GM10266 (cell line): ENCODE measurements at regions not wholly inside any gene's neighbourhood (a gene's known extent, or its start where the extent isn't known, plus 50 kb on each side); places are given as distances from the start of the nearest gene placed in this dataset.
"Not testable (repeated sequence)": the region's sequence is repeated elsewhere in the genome, so short reads cannot be mapped to it uniquely, and the experiment has no call there.

Experiments used
- DNase-seq: peaks from one replicate; pipeline ENCODE4 v3.0.0; 2012; ENCODE audit errors: extremely low spot score
- TF ChIP-seq, protein P1 (sequence below): IDR thresholded peaks from 2 replicates; pipeline ENCODE4 v1.5.1; 2012; ENCODE audit warnings: mild to moderate bottlenecking, low read depth; ENCODE audit not compliant: control insufficient read depth, insufficient read depth; ENCODE audit errors: missing control alignments

- no peak for DNase-seq
- TF ChIP-seq, protein P1, sequence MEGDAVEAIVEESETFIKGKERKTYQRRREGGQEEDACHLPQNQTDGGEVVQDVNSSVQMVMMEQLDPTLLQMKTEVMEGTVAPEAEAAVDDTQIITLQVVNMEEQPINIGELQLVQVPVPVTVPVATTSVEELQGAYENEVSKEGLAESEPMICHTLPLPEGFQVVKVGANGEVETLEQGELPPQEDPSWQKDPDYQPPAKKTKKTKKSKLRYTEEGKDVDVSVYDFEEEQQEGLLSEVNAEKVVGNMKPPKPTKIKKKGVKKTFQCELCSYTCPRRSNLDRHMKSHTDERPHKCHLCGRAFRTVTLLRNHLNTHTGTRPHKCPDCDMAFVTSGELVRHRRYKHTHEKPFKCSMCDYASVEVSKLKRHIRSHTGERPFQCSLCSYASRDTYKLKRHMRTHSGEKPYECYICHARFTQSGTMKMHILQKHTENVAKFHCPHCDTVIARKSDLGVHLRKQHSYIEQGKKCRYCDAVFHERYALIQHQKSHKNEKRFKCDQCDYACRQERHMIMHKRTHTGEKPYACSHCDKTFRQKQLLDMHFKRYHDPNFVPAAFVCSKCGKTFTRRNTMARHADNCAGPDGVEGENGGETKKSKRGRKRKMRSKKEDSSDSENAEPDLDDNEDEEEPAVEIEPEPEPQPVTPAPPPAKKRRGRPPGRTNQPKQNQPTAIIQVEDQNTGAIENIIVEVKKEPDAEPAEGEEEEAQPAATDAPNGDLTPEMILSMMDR = no peak
Measured at GRCh38 chr4:137901114-137901513, 341.0 kb downstream of the SLC7A11 start.

DNA sequence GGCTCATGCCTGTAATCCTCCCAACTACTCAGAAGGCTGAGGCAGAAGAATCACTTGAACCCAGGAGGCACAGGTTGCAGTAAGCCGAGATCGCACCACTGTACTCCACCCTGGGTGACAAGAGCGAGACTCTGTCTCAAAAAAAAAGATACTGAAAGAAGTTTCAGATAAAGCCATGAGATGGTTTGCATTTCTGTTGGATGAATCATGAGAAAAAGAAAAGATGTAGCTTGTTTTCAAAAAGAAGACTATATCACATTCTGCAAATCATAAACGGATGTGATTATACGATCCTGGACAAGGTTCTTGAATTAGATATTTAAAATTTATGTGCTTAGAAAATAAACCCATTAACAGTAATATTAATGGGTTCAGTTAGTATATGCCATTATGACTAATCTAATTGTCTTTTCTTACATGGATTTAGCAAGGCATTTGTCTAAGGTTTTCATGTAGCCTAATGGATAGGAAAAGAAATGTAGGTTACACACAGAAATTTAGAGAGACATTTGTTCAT is 345.9 kb downstream of the SLC7A11 start:
- TF ChIP-seq, protein P1 = no peak
- no peak for DNase-seq

DNA sequence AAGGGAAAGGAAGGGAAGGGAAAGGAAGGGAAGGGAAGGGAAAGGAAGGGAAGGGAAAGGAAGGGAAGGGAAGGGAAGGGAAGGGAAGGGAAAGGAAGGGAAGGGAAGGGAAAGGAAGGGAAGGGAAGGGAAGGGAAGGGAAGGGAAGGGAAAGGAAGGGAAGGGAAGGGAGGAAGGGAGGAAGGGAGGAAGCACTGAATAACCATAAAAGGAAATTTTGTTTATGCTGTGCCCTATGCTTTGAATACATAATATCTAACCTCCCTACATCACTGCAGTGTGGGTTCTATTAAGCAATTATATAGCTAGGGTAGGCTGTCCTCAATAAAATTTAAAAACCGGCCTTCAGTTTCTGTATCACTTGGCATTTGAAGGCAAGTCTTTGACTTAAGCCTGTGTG is 346.6 kb downstream of the SLC7A11 start:
- DNase-seq = not testable (repeated sequence)

DNA sequence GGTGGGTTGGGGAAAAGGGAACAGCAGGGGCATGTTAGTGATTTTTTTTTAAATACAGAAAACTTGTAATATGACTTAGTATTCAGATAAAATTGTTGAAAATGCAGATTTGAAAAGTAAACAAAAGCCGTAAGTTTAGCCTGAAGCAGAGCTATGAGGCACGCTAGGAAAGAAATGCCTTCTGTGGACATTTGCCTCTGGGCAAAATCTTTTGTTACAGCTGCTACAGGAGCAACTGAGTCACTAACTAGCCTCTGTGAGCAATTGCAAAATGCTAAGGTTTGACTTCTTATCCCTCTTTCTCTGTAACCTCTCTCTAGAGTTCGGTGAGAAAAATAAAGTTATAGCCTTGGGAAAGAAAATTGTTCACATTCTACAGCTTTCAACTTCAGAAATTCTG is 350.0 kb downstream of the SLC7A11 start:
- TF ChIP-seq, protein P1 = no peak
- no peak for DNase-seq

GRCh38 chr4:137890812-137891211 is 351.3 kb downstream of the SLC7A11 start:
- no peak for DNase-seq
- TF ChIP-seq, protein P1 = no peak

GRCh38 chr4:137881641-137882040 is 349.3 kb upstream of the PCDH18 start:
- TF ChIP-seq, protein P1 = no peak
- DNase-seq = no peak

DNA sequence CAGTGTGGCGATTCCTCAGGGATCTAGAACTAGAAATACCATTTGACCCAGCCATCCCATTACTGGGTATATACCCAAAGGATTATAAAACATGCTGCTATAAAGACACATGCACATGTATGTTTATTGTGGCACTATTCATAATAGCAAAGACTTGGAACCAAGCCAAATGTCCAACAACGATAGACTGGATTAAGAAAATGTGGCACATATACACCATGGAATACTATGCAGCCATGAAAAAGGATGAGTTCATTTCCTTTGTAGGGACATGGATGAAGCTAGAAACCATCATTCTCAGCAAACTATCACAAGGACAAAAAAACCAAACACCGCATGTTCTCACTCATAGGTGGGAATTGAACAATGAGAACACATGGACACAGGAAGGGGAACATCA is 335.8 kb upstream of the PCDH18 start:
- not testable (repeated sequence) for DNase-seq

GRCh38 chr4:137866671-137867070 is 334.4 kb upstream of the PCDH18 start:
- DNase-seq = no peak
- TF ChIP-seq, protein P1 = no peak

DNA sequence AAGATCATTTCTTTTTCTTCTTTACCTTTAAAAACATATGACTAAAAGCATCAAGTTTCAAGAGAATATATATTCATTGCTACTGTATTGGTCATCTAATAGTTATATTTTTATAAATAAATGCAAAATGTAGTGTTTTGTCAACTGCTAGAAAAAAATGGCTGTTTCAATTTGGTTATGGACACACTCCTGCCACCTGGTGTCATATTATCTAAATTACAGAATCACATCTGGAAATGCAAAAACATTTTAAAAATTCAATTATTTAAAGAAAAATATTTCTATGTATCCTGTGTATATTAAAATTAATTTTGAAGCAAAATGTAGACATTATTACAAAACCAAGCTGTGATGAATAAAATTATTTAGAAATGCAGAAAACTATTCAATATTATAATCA is 329.4 kb upstream of the PCDH18 start:
- TF ChIP-seq, protein P1 = peak; percentile 13
- DNase-seq = no peak
